ENCODE measurements at regions not wholly inside any gene's neighbourhood (a gene's known extent, or its start where the extent isn't known, plus 50 kb on each side); places are given as distances from the start of the nearest gene placed in this dataset.
A peak's percentile ranks its signal among the peaks of the same experiment; 100 is the strongest.

DNA sequence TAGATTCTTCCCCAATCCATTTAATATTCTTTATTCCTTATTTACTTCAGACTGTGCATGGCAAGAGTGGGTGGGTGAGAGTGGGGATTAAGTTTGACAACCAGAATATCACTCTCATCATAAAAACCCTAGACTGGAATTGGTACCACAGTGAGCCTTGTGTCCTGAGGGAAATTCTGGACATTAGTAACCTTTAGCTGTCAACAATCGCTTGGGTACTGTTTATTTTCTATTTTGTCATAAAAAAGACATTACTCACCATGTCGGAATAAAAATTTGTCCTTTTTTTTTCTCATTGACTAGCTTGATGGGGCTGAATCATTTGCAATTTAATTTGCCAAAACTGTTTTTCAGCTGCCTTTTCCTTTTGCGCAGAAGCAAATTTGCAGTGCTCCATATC is 176.1 kb upstream of the SEMA3C start:
- Histone ChIP-seq H4K20me1 (ENCODE audit: insufficient read depth) (no peaks in the 10 kb centered on the region), H3K27me3 (replicated peaks; ENCODE audit: insufficient read depth) (no peaks in the 10 kb centered on the region), H3K9me2 (ENCODE audit: insufficient read depth) (no peaks in the 10 kb centered on the region), H2AFZ (no peak overlapping the region), H3K36me3 (ENCODE audit: low read depth) (no peaks in the 10 kb centered on the region), H3K27ac (no peak overlapping the region), H3K79me2 (ENCODE audit: insufficient read depth) (no peaks in the 10 kb centered on the region), H3K4me3 (no peak overlapping the region), H3F3A (ENCODE audit: insufficient read depth) (no peaks in the 10 kb centered on the region), H3K4me2 (ENCODE audit: unreplicated experiment) (no peak overlapping the region), H3K9ac (no peak overlapping the region), H3K4me1 (ENCODE audit: insufficient read depth) (no peaks in the 10 kb centered on the region), H3K9me3 (ENCODE audit: low read depth) (no peaks in the 10 kb centered on the region)
- WGBS, 2 experiments (ENCODE audit: low coverage in 1 of 2, low lambda C conversion rate in 2 of 2, missing lambda C conversion rate in 2 of 2) = 51 to 52% methylated on average over 3 of the region's 3 CpGs
- DNase-seq = no peak
- in situ Hi-C loops (cut with MboI) = no loop called here
- TF ChIP-seq EZH2 (IDR thresholded peaks at IDR 0.05; ENCODE audit: insufficient read depth, poor library complexity, severe bottlenecking) = no peak
- no peak for TF ChIP-seq EZH2phosphoT487 (IDR thresholded peaks at IDR 0.05; ENCODE audit: insufficient read depth, low read depth)

GRCh38 chr7:81081616-81082015 is 162.8 kb upstream of the SEMA3C start:
- Histone ChIP-seq H3K4me3 (no peak overlapping the region), H3K27ac (no peak overlapping the region), H2AFZ (no peak overlapping the region), H3K27me3 (replicated peaks; ENCODE audit: insufficient read depth) (no peaks in the 10 kb centered on the region), H3K36me3 (ENCODE audit: low read depth) (no peaks in the 10 kb centered on the region), H3K9me2 (ENCODE audit: insufficient read depth) (no peaks in the 10 kb centered on the region), H3F3A (ENCODE audit: insufficient read depth) (no peaks in the 10 kb centered on the region), H4K20me1 (ENCODE audit: insufficient read depth) (no peaks in the 10 kb centered on the region), H3K79me2 (ENCODE audit: insufficient read depth) (no peaks in the 10 kb centered on the region), H3K9ac (no peak overlapping the region), H3K4me1 (ENCODE audit: insufficient read depth) (no peaks in the 10 kb centered on the region), H3K9me3 (ENCODE audit: low read depth) (no peaks in the 10 kb centered on the region), H3K4me2 (ENCODE audit: unreplicated experiment) (no peak overlapping the region)
- in situ Hi-C loops (cut with MboI) = no loop called here
- no peak for TF ChIP-seq EZH2 (IDR thresholded peaks at IDR 0.05; ENCODE audit: insufficient read depth, poor library complexity, severe bottlenecking)
- no peak for TF ChIP-seq EZH2phosphoT487 (IDR thresholded peaks at IDR 0.05; ENCODE audit: insufficient read depth, low read depth)
- DNase-seq = no peak

GRCh38 chr7:81080553-81080952 is 161.7 kb upstream of the SEMA3C start:
- WGBS, 2 experiments (ENCODE audit: low coverage in 1 of 2, low lambda C conversion rate in 2 of 2, missing lambda C conversion rate in 2 of 2) = 37 to 39% methylated on average over 1 of the region's 1 CpG
- no peaks in the 10 kb centered on the region for H3K9me2 ChIP-seq (ENCODE audit: insufficient read depth)
- no peak overlapping the region for H3K9ac ChIP-seq
- no peaks in the 10 kb centered on the region for H3K27me3 ChIP-seq (replicated peaks; ENCODE audit: insufficient read depth)
- in situ Hi-C loops (cut with MboI) = no loop called here
- TF ChIP-seq EZH2phosphoT487 (IDR thresholded peaks at IDR 0.05; ENCODE audit: insufficient read depth, low read depth) (no peak), EZH2 (IDR thresholded peaks at IDR 0.05; ENCODE audit: insufficient read depth, poor library complexity, severe bottlenecking) (no peak)
- H3K9me3 ChIP-seq (ENCODE audit: low read depth) = no peaks in the 10 kb centered on the region
- H3K27ac ChIP-seq = no peak overlapping the region
- 0 out of 2 replicates have a peak, but pooled peaks cover 1% of the 10 kb centered on the region for H3F3A ChIP-seq (ENCODE audit: insufficient read depth)
- no peak overlapping the region for H2AFZ ChIP-seq
- no peak overlapping the region for H3K4me2 ChIP-seq (ENCODE audit: unreplicated experiment)
- no peaks in the 10 kb centered on the region for H3K36me3 ChIP-seq (ENCODE audit: low read depth)
- no peak for DNase-seq
- no peak overlapping the region for H3K4me3 ChIP-seq
- no peaks in the 10 kb centered on the region for H3K79me2 ChIP-seq (ENCODE audit: insufficient read depth)
- 0 out of 2 replicates have a peak, but pooled peaks cover 1% of the 10 kb centered on the region for H3K4me1 ChIP-seq (ENCODE audit: insufficient read depth)
- no peaks in the 10 kb centered on the region for H4K20me1 ChIP-seq (ENCODE audit: insufficient read depth)

DNA sequence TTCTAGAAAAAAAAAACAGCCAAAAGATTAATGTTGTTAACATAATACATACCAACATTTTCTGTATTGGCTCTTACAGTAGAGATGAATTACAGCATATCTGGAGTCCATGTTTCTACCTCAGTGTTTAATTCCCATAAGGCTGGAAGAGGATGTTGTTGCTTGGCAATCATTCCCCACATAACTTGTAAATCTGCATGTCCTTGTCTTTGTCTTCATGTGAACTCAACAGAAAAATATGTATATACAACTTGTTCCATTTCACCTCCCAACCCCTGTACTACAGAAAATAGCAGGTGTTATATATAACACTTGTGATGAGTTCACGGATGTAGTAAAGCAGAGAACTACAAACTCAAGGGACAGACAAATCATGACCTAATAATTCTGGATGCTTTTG is 160.9 kb upstream of the SEMA3C start:
- Histone ChIP-seq H3K79me2 (ENCODE audit: insufficient read depth) (no peaks in the 10 kb centered on the region), H3K27ac (no peak overlapping the region), H3K4me3 (no peak overlapping the region), H3K4me2 (ENCODE audit: unreplicated experiment) (no peak overlapping the region), H3K9me2 (ENCODE audit: insufficient read depth) (no peaks in the 10 kb centered on the region), H3K36me3 (ENCODE audit: low read depth) (no peaks in the 10 kb centered on the region), H4K20me1 (ENCODE audit: insufficient read depth) (no peaks in the 10 kb centered on the region), H3K27me3 (replicated peaks; ENCODE audit: insufficient read depth) (no peaks in the 10 kb centered on the region), H3K9ac (no peak overlapping the region), H3K9me3 (ENCODE audit: low read depth) (no peaks in the 10 kb centered on the region), H3F3A (ENCODE audit: insufficient read depth) (peaks cover 8% of the 10 kb centered on the region; the same call in 1 of the 2 replicates), H2AFZ (no peak overlapping the region), H3K4me1 (ENCODE audit: insufficient read depth) (peaks cover 10% of the 10 kb centered on the region)
- TF ChIP-seq EZH2 (IDR thresholded peaks at IDR 0.05; ENCODE audit: insufficient read depth, poor library complexity, severe bottlenecking) = no peak
- no peak for TF ChIP-seq EZH2phosphoT487 (IDR thresholded peaks at IDR 0.05; ENCODE audit: insufficient read depth, low read depth)
- DNase-seq = no peak
- in situ Hi-C loops (cut with MboI) = no loop called here
- 97 to 100% methylated on average over 1 of the region's 1 CpG for WGBS, 2 experiments (ENCODE audit: low coverage in 1 of 2, low lambda C conversion rate in 2 of 2, missing lambda C conversion rate in 2 of 2)

DNA sequence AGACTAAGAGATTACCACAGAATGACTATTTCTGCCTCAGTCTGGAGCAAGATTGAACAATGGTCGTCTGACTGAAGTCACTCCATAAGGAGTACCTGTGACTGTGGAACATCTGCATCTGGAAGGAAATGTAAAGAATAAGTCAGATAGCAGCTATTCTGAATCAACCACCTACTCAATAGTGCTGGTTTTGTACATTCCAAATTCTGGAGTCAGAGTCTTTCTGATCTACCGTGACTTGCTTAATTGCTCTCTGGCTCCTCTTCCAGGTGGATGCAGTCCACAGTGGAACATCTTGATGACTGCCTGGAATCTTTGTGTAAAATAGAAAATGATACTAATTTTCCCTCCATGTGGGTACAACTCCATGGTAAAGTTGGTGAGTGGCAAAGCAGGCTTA is 156.3 kb upstream of the SEMA3C start:
- Histone ChIP-seq H3K36me3 (ENCODE audit: low read depth) (no peaks in the 10 kb centered on the region), H3K9ac (no peak overlapping the region), H3K4me1 (ENCODE audit: insufficient read depth) (peaks cover 13% of the 10 kb centered on the region), H3K4me2 (ENCODE audit: unreplicated experiment) (no peak overlapping the region), H3K27me3 (replicated peaks; ENCODE audit: insufficient read depth) (no peaks in the 10 kb centered on the region), H2AFZ (no peak overlapping the region), H3K9me3 (ENCODE audit: low read depth) (no peaks in the 10 kb centered on the region), H3K79me2 (ENCODE audit: insufficient read depth) (no peaks in the 10 kb centered on the region), H3F3A (ENCODE audit: insufficient read depth) (peaks cover 12% of the 10 kb centered on the region; the same call in 1 of the 2 replicates), H3K27ac (no peak overlapping the region), H3K9me2 (ENCODE audit: insufficient read depth) (no peaks in the 10 kb centered on the region), H4K20me1 (ENCODE audit: insufficient read depth) (no peaks in the 10 kb centered on the region), H3K4me3 (no peak overlapping the region)
- TF ChIP-seq EZH2phosphoT487 (IDR thresholded peaks at IDR 0.05; ENCODE audit: insufficient read depth, low read depth) = no peak
- in situ Hi-C loops (cut with MboI) = no loop called here
- WGBS, 2 experiments (ENCODE audit: low coverage in 1 of 2, low lambda C conversion rate in 2 of 2, missing lambda C conversion rate in 2 of 2) = 8 to 12% methylated on average over 2 of the region's 2 CpGs
- DNase-seq = peak; percentile 53
